ENCODE measurements at regions not wholly inside any gene's neighbourhood (a gene's known extent, or its start where the extent isn't known, plus 50 kb on each side); places are given as distances from the start of the nearest gene placed in this dataset.
"Not testable (repeated sequence)": the region's sequence is repeated elsewhere in the genome, so short reads cannot be mapped to it uniquely, and the experiment has no call there.

GRCh38 chr5:45893309-45893708 lies 197.1 kb upstream of the HCN1 start:
- no peak for DNase-seq (ENCODE audit: low read depth)
- TF ChIP-seq CTCF (conservative IDR thresholded peaks at IDR 0.05; ENCODE audit: low read depth, low read length): no peak
- no peak overlapping the region for H3K4me3 ChIP-seq (ENCODE audit: low read length)

- DNase-seq (ENCODE audit: low read depth); H3K4me3 ChIP-seq (ENCODE audit: low read length): not testable (repeated sequence)
Measured at GRCh38 chr5:45890441-45891080, 194.4 kb upstream of the HCN1 start.

- no peak for TF ChIP-seq CTCF (conservative IDR thresholded peaks at IDR 0.05; ENCODE audit: low read depth, low read length)
- H3K4me3 ChIP-seq (ENCODE audit: low read length): no peak overlapping the region
- DNase-seq (ENCODE audit: low read depth): no peak
Measured at GRCh38 chr5:45862763-45863162, 166.6 kb upstream of the HCN1 start.

- no peak overlapping the region for H3K4me3 ChIP-seq (ENCODE audit: low read length)
- no peak for TF ChIP-seq CTCF (conservative IDR thresholded peaks at IDR 0.05; ENCODE audit: low read depth, low read length)
- DNase-seq (ENCODE audit: low read depth): no peak
Measured at GRCh38 chr5:45847877-45848276, 151.7 kb upstream of the HCN1 start.

- no peak overlapping the region for H3K4me3 ChIP-seq (ENCODE audit: low read length)
- DNase-seq (ENCODE audit: low read depth): no peak
- no peak for TF ChIP-seq CTCF (conservative IDR thresholded peaks at IDR 0.05; ENCODE audit: low read depth, low read length)
Measured at GRCh38 chr5:45826055-45826454, 129.9 kb upstream of the HCN1 start.

GRCh38 chr5:45800331-45800730 lies 104.2 kb upstream of the HCN1 start:
- DNase-seq (ENCODE audit: low read depth): no peak
- no peak overlapping the region for H3K4me3 ChIP-seq (ENCODE audit: low read length)
- no peak for TF ChIP-seq CTCF (conservative IDR thresholded peaks at IDR 0.05; ENCODE audit: low read depth, low read length)

GRCh38 chr5:45799388-45799787 lies 103.2 kb upstream of the HCN1 start:
- TF ChIP-seq CTCF (conservative IDR thresholded peaks at IDR 0.05; ENCODE audit: low read depth, low read length): no peak
- no peak overlapping the region for H3K4me3 ChIP-seq (ENCODE audit: low read length)
- no peak for DNase-seq (ENCODE audit: low read depth)
